ENCODE measurements at regions not wholly inside any gene's neighbourhood (a gene's known extent, or its start where the extent isn't known, plus 50 kb on each side); places are given as distances from the start of the nearest gene placed in this dataset.

DNA sequence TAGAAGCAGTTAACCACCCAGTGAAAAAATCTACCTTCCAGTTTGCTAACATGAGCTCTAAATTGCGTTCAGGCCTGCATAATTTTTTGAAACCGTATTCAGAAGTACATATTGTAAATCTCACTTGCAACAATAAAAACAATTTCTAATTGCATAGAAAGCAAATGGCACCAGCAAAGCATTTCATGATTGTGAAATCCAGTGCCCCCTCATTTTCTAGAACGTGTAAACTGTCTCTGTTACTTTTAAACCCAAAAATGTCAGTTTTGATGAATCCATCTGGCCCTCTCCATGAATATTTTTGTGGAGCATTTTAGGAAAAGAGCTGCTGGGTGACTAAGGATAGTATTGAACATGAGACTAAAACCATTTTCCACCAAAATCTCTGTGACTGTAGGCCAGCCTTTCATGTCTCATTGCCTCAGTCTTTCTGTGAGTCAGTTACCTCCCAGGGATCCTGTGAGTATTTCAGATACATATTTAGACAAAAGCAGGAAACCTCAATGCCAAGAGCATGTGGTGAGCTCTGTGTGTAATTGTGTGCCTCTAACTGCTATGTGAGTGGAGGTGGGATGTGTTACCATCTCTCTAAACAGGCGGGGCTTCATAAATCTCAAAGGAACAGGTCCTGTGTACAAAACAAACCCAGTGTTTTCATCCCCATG is 477.8 kb upstream of the DCC start:
- DNase-seq (ENCODE audit: low read depth): no peak
- TF ChIP-seq CTCF (IDR thresholded peaks at IDR 0.05; ENCODE audit: insufficient read depth, low read length): no peak
- no peak overlapping the region for H3K4me3 ChIP-seq (ENCODE audit: low read depth, low read length)

- no peak overlapping the region for H3K4me3 ChIP-seq (ENCODE audit: low read depth, low read length)
- TF ChIP-seq CTCF (IDR thresholded peaks at IDR 0.05; ENCODE audit: insufficient read depth, low read length): no peak
- no peak for DNase-seq (ENCODE audit: low read depth)
Measured at GRCh38 chr18:51864219-51864965, 475.6 kb upstream of the DCC start.

GRCh38 chr18:51865538-51865937 is 474.5 kb upstream of the DCC start:
- no peak overlapping the region for H3K4me3 ChIP-seq (ENCODE audit: low read depth, low read length)
- no peak for DNase-seq (ENCODE audit: low read depth)
- no peak for TF ChIP-seq CTCF (IDR thresholded peaks at IDR 0.05; ENCODE audit: insufficient read depth, low read length)

DNA sequence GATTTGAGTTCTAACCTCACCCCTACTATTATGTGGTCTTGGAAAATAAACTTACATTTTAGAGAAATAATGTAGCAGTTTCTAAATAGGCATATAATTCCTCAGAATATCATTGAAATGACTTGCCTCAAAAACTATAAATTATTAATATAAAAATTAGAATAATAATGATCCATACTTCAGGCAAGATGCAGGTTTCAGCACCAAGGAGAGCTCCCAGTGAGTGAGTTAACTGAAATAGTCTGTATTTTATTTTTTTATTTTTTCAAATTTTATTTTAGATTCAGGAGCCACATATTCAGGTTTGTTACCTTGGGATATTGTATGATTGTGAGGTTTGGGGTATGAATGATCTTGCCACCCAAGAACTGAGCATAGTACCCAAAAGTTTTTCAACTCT is 472.2 kb upstream of the DCC start:
- H3K4me3 ChIP-seq (ENCODE audit: low read depth, low read length): no peak overlapping the region
- no peak for TF ChIP-seq CTCF (IDR thresholded peaks at IDR 0.05; ENCODE audit: insufficient read depth, low read length)
- DNase-seq (ENCODE audit: low read depth): peak; percentile 30

DNA sequence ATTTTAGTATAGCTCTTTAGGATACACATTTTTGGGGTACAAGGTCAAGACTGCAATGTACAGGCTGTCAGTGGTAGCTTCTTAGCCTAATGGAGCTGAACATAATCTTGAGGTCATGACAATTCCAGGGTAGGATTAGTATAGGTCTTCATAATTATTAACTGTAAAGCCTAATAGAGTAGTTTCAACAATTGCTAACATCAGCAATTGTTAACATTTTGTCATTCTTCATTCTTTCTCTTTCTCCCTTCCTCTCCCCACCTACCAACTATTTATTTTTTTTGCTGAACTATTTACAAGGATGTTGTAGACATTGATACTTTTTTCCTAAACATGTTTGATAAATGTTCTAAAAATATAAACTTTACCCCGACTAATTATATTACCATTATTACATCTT is 461.3 kb upstream of the DCC start:
- TF ChIP-seq CTCF (IDR thresholded peaks at IDR 0.05; ENCODE audit: insufficient read depth, low read length): no peak
- no peak for DNase-seq (ENCODE audit: low read depth)
- no peak overlapping the region for H3K4me3 ChIP-seq (ENCODE audit: low read depth, low read length)

DNA sequence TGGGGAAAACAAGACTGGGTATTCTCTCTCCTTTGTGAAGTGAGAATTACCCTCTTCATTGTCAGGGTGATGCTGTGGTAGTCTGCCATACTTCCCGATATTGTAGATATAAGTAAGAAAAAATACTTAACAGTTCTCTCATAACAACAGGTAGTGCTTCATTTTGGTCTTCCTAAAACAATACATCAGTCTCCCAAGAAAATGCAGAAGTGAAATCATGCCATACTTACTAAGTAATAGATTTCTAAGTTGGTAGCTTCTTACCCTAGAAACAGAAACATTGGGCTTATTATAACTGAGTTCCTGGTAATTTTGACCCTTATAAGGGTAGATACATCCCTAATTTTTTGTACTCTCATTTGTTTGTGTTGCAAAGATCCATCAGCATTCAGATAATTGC is 460.7 kb upstream of the DCC start:
- no peak for DNase-seq (ENCODE audit: low read depth)
- TF ChIP-seq CTCF (IDR thresholded peaks at IDR 0.05; ENCODE audit: insufficient read depth, low read length): no peak
- H3K4me3 ChIP-seq (ENCODE audit: low read depth, low read length): no peak overlapping the region
